ENCODE measurements at regions not wholly inside any gene's neighbourhood (a gene's known extent, or its start where the extent isn't known, plus 50 kb on each side); places are given as distances from the start of the nearest gene placed in this dataset.

GRCh38 chr4:120319046-120319767 lies 252.6 kb upstream of the MAD2L1 start:
- TF ChIP-seq POLR2A (IDR thresholded peaks at IDR 0.05; ENCODE audit: low read depth, low read length) (no peak), POLR2AphosphoS5 (IDR thresholded peaks at IDR 0.05; ENCODE audit: low read depth, low read length) (no peak), TAF1 (IDR thresholded peaks at IDR 0.05; ENCODE audit: borderline replicate concordance, low read depth, low read length) (no peak)

Data from GM12892 (cell line).